Kidney (tissue), 13 donors: ENCODE measurements at regions not wholly inside any gene's neighbourhood (a gene's known extent, or its start where the extent isn't known, plus 50 kb on each side); places are given as distances from the start of the nearest gene placed in this dataset.

ENCODE experiments used
- DNase-seq, 5 donors: peaks; one replicate each; pipeline ENCODE4 v3.0.0-alpha.2; 2013 to 2020
- FAIRE-seq: peaks from 2 replicates; lab custom pipeline; 2012; peaks lifted over from hg19 to GRCh38; lab: Jason Lieb, UNC
- H3K27ac ChIP-seq, 2 donors: one replicate each; pipeline ENCODE4 v1.7.0; 2013; ENCODE audit warnings: low read depth in 2 of 2, low read length in 2 of 2, inconsistent platforms in 1 of 2
- H3K27me3 ChIP-seq: one replicate; pipeline ENCODE4 v1.7.1; 2013; ENCODE audit warnings: low read length, inconsistent platforms; ENCODE audit not compliant: control insufficient read depth, insufficient read depth
- H3K36me3 ChIP-seq, 3 donors: one replicate each; pipeline versions ENCODE4 v1.7.0 to v1.7.1; 2013; ENCODE audit warnings: low read length in 3 of 3, control low read depth in 1 of 3, inconsistent platforms in 1 of 3; ENCODE audit not compliant: insufficient read depth in 3 of 3, control insufficient read depth in 2 of 3
- H3K4me1 ChIP-seq, 3 donors: one replicate each; pipeline versions ENCODE4 v1.7.0 to v1.7.1; 2013; ENCODE audit warnings: low read length in 3 of 3, inconsistent platforms in 1 of 3, low read depth in 1 of 3; ENCODE audit not compliant: control insufficient read depth in 2 of 3, insufficient read depth in 2 of 3
- H3K4me3 ChIP-seq, 3 donors: one replicate each; pipeline versions ENCODE4 v1.7.0 to v1.8.1; 2013; ENCODE audit warnings: low read length in 3 of 3, control low read depth in 1 of 3, inconsistent platforms in 1 of 3
- H3K9ac ChIP-seq, 3 donors: one replicate each; pipeline versions ENCODE4 v1.7.0 to v1.7.1; 2013; ENCODE audit warnings: low read length in 3 of 3, control low read depth in 1 of 3, inconsistent platforms in 1 of 3
- H3K9me3 ChIP-seq, 3 donors: one replicate each; pipeline versions ENCODE4 v1.7.0 to v1.7.1; 2013; ENCODE audit warnings: low read length in 3 of 3, control low read depth in 1 of 3, inconsistent platforms in 1 of 3; ENCODE audit not compliant: control insufficient read depth in 2 of 3, insufficient read depth in 1 of 3
- intact Hi-C: fragments of 100-400 bp; cut with DNase I; formaldehyde crosslinking; loops from one replicate; pipeline ENCODE4 v1.11.1; 2022
- TF ChIP-seq, protein P1 (sequence below): IDR thresholded peaks from 3 replicates; pipeline ENCODE4 v1.5.1; 2012; ENCODE audit warnings: mild to moderate bottlenecking, moderate library complexity, borderline replicate concordance; ENCODE audit not compliant: insufficient read depth; ENCODE audit errors: extremely low read depth
- donor health status: control.
- donor health status: control.
- donor health status: control.
- donor health status: control.
- donor health status: control.
- donor health status: DM: yes; HTN: yes; CAD: no.
- donor health status: Normal renal cell carcinoma (clear cell type).

DNA sequence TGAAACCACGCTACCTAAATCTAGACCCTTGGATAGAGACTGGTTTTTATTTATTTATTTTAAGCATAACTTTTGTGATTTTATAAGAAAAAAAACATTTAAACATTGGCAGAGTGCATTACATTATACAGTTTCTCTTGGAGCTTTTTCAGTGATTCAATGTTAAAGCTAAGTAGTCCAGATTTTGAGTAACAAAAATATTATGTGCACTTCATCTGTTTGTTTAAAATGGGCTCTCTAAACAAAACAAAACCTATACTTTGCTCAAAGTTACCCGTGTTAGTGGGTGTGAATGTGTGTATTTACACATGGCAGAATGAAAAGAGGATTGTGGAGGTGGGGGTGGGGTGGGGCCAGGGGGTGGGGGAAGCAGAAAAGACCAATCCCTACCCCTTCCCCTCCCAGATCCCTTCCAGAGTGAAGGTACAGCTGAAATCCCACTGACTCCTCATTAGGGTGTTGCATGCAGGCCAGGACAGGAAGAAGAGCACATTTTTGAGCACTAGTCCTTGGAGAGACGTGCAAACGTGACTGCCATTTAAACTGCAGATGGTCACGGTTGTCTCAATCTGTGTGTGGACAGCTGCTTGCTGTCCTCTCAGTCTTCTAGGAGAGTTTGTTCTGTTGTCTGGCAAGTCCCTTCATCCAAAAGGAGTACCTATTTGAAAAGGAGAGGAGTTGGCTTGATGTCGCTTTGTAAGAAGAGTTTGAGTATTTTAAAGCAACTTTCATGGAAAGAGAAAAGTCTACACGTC is 303.0 kb downstream of the ICOS start:
- intact Hi-C loops: no loop called here
- H3K9ac ChIP-seq: no peak overlapping the region
- no peak for DNase-seq
- no peaks in the 10 kb centered on the region for H3K27me3 ChIP-seq
- no peak for FAIRE-seq
- no peaks in the 10 kb centered on the region for H3K4me1 ChIP-seq
- H3K27ac ChIP-seq: no peak overlapping the region
- H3K9me3 ChIP-seq: no peaks in the 10 kb centered on the region
- TF ChIP-seq, protein P1, sequence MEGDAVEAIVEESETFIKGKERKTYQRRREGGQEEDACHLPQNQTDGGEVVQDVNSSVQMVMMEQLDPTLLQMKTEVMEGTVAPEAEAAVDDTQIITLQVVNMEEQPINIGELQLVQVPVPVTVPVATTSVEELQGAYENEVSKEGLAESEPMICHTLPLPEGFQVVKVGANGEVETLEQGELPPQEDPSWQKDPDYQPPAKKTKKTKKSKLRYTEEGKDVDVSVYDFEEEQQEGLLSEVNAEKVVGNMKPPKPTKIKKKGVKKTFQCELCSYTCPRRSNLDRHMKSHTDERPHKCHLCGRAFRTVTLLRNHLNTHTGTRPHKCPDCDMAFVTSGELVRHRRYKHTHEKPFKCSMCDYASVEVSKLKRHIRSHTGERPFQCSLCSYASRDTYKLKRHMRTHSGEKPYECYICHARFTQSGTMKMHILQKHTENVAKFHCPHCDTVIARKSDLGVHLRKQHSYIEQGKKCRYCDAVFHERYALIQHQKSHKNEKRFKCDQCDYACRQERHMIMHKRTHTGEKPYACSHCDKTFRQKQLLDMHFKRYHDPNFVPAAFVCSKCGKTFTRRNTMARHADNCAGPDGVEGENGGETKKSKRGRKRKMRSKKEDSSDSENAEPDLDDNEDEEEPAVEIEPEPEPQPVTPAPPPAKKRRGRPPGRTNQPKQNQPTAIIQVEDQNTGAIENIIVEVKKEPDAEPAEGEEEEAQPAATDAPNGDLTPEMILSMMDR: no peak
- H3K4me3 ChIP-seq: no peak overlapping the region
- H3K36me3 ChIP-seq: no peaks in the 10 kb centered on the region

DNA sequence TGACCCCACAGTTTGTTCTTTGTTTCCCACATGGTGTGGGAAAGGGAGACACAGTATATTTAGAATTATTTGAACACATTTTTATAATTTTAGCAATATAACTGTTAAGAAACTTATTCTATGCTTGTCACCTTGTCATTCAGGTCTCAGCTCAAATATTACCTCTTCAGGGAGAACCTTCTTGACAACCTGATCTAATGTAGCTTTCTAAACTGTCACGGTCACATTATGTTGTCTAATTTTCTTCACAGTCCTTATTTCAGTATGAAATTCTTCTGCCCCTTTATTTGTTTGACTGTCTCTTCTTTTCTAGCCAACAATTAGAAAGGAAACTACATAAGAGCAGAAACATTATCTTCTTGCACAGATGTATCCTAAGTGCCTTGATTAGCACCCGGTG is 304.3 kb upstream of the PARD3B start:
- Histone ChIP-seq H3K4me3 (no peak overlapping the region), H3K36me3 (no peaks in the 10 kb centered on the region), H3K27me3 (no peaks in the 10 kb centered on the region), H3K27ac (no peak overlapping the region), H3K9ac (no peak overlapping the region), H3K4me1 (no peaks in the 10 kb centered on the region), H3K9me3 (no peaks in the 10 kb centered on the region)
- DNase-seq (no peak), FAIRE-seq (no peak)
- TF ChIP-seq, protein P1: no peak
- intact Hi-C loops: no loop called here

DNA sequence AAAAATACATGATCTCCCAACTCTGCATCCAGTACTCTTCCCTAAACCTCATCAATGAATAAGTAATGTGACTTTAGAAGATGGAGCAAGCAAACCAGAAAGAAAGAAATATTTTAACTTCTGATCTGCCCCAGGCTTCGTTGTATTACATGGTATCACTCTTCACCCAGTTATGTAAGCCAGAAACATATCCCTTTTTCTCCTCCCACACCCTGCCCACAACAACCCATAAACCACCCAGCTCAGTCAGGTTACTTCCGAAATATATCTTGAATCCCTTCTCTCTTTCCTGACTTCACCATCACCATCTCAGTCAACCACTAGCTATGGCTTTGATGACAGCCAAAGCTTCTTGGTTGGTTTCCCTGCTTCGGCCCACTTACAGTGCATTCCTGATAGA is 295.8 kb upstream of the PARD3B start:
- TF ChIP-seq, protein P1: no peak
- no peak overlapping the region for H3K27ac ChIP-seq
- H3K9me3 ChIP-seq: no peaks in the 10 kb centered on the region
- no peak overlapping the region for H3K4me3 ChIP-seq
- no peak overlapping the region for H3K9ac ChIP-seq
- H3K36me3 ChIP-seq: no peaks in the 10 kb centered on the region
- H3K27me3 ChIP-seq: no peaks in the 10 kb centered on the region
- no peak for DNase-seq
- FAIRE-seq: no peak
- intact Hi-C loops: no loop called here
- H3K4me1 ChIP-seq: no peaks in the 10 kb centered on the region

DNA sequence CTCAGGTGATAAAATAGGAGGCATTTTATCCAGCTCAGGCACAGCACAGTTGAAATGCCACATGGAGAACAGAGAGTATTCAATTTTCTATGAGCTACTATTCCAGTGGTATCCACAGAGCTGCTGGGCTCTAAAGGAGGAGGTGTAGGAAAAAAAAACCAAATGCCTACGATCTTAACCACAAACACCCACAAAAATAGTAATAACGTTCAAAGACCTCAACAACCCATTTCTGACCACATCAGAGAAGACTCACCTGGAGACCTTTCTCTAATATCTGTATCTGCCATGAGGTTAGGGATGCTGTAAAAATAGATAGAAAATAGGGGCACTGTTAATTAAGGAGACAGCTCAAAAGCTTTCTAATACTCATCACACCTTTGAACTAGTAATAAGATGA is 294.6 kb upstream of the PARD3B start:
- no peak for DNase-seq
- no peak for FAIRE-seq
- Histone ChIP-seq H3K4me3 (no peak overlapping the region), H3K27ac (no peak overlapping the region), H3K27me3 (no peaks in the 10 kb centered on the region), H3K9me3 (no peaks in the 10 kb centered on the region), H3K4me1 (peaks cover 0 to 9% (median 0%) of the 10 kb centered on the region in 3 donors), H3K9ac (no peak overlapping the region), H3K36me3 (no peaks in the 10 kb centered on the region)
- TF ChIP-seq, protein P1: no peak
- intact Hi-C loops: no loop called here
